Astrocyte (in vitro differentiated cells and primary cell): ENCODE measurements at regions not wholly inside any gene's neighbourhood (a gene's known extent, or its start where the extent isn't known, plus 50 kb on each side); places are given as distances from the start of the nearest gene placed in this dataset.

Experiments used
- DNase-seq: peaks from one replicate; pipeline ENCODE4 v3.0.0-alpha.2; 2010; ENCODE audit warnings: low read depth
- FAIRE-seq: peaks from 2 replicates; lab custom pipeline; 2011; peaks lifted over from hg19 to GRCh38; lab: Jason Lieb, UNC
- H2AFZ ChIP-seq: 2 replicates; pipeline ENCODE4 v1.6.0; 2012; ENCODE audit warnings: low read depth, low read length, inconsistent platforms
- H3K27ac ChIP-seq: 2 replicates; pipeline ENCODE4 v1.5.1; 2011; ENCODE audit warnings: low read depth, low read length, inconsistent platforms
- H3K27me3 ChIP-seq: 2 replicates; pipeline ENCODE4 v1.6.0; 2011; ENCODE audit warnings: low read length, inconsistent platforms; ENCODE audit not compliant: insufficient read depth
- H3K36me3 ChIP-seq: 2 replicates; pipeline ENCODE4 v1.5.1; 2011; ENCODE audit warnings: low read length, inconsistent platforms; ENCODE audit not compliant: insufficient read depth
- H3K4me1 ChIP-seq: 2 replicates; pipeline ENCODE4 v1.5.1; 2011; ENCODE audit warnings: low read length, inconsistent platforms; ENCODE audit not compliant: insufficient read depth
- H3K4me2 ChIP-seq: 2 replicates; pipeline ENCODE4 v1.6.0; 2012; ENCODE audit warnings: low read length, inconsistent platforms
- H3K4me3 ChIP-seq: 2 replicates; pipeline ENCODE4 v1.5.1; 2011; ENCODE audit warnings: low read depth, mild to moderate bottlenecking, low read length, inconsistent platforms; ENCODE audit not compliant: insufficient read depth
- H3K79me2 ChIP-seq: 2 replicates; pipeline ENCODE4 v1.6.0; 2012; ENCODE audit warnings: mild to moderate bottlenecking, low read length, inconsistent platforms; ENCODE audit not compliant: insufficient read depth
- H3K9ac ChIP-seq: 2 replicates; pipeline ENCODE4 v1.6.0; 2012; ENCODE audit warnings: mild to moderate bottlenecking, low read length, inconsistent platforms
- H3K9me3 ChIP-seq: 2 replicates; pipeline ENCODE4 v1.5.1; 2012; ENCODE audit warnings: low read depth, mild to moderate bottlenecking, low read length, inconsistent platforms; ENCODE audit not compliant: insufficient read depth
- H4K20me1 ChIP-seq: 2 replicates; pipeline ENCODE4 v1.6.0; 2012; ENCODE audit warnings: low read length, inconsistent platforms; ENCODE audit not compliant: insufficient read depth
- H3K27ac Mint-ChIP-seq: one replicate; pipeline ENCODE4 v1.8.0; 2021; ENCODE audit warnings: mild to moderate bottlenecking, mixed read lengths; ENCODE audit not compliant: unreplicated experiment
- H3K27me3 Mint-ChIP-seq: one replicate; pipeline ENCODE4 v1.8.0; 2021; ENCODE audit warnings: low read depth, mixed read lengths; ENCODE audit not compliant: unreplicated experiment
- H3K36me3 Mint-ChIP-seq: one replicate; pipeline ENCODE4 v1.8.0; 2021; ENCODE audit warnings: low read depth, mixed read lengths; ENCODE audit not compliant: unreplicated experiment
- H3K4me1 Mint-ChIP-seq: one replicate; pipeline ENCODE4 v1.8.0; 2021; ENCODE audit warnings: low read depth, mixed read lengths; ENCODE audit not compliant: unreplicated experiment
- H3K4me3 Mint-ChIP-seq: one replicate; pipeline ENCODE4 v1.8.0; 2021; ENCODE audit warnings: mild to moderate bottlenecking, moderate library complexity, mixed read lengths; ENCODE audit not compliant: unreplicated experiment
- H3K9me3 Mint-ChIP-seq: one replicate; pipeline ENCODE4 v1.8.0; 2021; ENCODE audit warnings: mild to moderate bottlenecking, mixed read lengths; ENCODE audit not compliant: unreplicated experiment
- EZH2 ChIP-seq: IDR thresholded peaks from 2 replicates; pipeline ENCODE4 v1.6.1; 2012; ENCODE audit warnings: mild to moderate bottlenecking, low read length, inconsistent platforms; ENCODE audit not compliant: insufficient read depth
- TF ChIP-seq, protein P1 (sequence below): IDR thresholded peaks from 2 replicates; pipeline ENCODE4 v1.5.1; 2011; ENCODE audit warnings: low read depth, mild to moderate bottlenecking, inconsistent platforms, low read length, moderate library complexity; ENCODE audit not compliant: insufficient read depth

- Mint-ChIP-seq H3K9me3 (peaks cover 24% of the 10 kb centered on the region), H3K27ac (no peak overlapping the region), H3K4me1 (peaks cover 15% of the 10 kb centered on the region), H3K27me3 (no peaks in the 10 kb centered on the region), H3K4me3 (no peak overlapping the region), H3K36me3 (peaks cover 5% of the 10 kb centered on the region)
- H3K9me3 ChIP-seq: peaks cover 19% of the 10 kb centered on the region
- H4K20me1 ChIP-seq: no peaks in the 10 kb centered on the region
- no peak overlapping the region for H2AFZ ChIP-seq
- no peak overlapping the region for H3K4me2 ChIP-seq
- H3K79me2 ChIP-seq: no peaks in the 10 kb centered on the region
- no peaks in the 10 kb centered on the region for H3K36me3 ChIP-seq
- DNase-seq (no peak), FAIRE-seq (no peak)
- H3K27ac ChIP-seq: no peak overlapping the region
- H3K4me1 ChIP-seq: no peaks in the 10 kb centered on the region
- TF ChIP-seq EZH2: no peak
- TF ChIP-seq, protein P1, sequence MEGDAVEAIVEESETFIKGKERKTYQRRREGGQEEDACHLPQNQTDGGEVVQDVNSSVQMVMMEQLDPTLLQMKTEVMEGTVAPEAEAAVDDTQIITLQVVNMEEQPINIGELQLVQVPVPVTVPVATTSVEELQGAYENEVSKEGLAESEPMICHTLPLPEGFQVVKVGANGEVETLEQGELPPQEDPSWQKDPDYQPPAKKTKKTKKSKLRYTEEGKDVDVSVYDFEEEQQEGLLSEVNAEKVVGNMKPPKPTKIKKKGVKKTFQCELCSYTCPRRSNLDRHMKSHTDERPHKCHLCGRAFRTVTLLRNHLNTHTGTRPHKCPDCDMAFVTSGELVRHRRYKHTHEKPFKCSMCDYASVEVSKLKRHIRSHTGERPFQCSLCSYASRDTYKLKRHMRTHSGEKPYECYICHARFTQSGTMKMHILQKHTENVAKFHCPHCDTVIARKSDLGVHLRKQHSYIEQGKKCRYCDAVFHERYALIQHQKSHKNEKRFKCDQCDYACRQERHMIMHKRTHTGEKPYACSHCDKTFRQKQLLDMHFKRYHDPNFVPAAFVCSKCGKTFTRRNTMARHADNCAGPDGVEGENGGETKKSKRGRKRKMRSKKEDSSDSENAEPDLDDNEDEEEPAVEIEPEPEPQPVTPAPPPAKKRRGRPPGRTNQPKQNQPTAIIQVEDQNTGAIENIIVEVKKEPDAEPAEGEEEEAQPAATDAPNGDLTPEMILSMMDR: no peak
- no peak overlapping the region for H3K9ac ChIP-seq
- H3K27me3 ChIP-seq: no peaks in the 10 kb centered on the region
- no peak overlapping the region for H3K4me3 ChIP-seq
These were observed 55.1 kb upstream of the NMD3 start for GRCh38 chr3:161166051-161166450.

DNA sequence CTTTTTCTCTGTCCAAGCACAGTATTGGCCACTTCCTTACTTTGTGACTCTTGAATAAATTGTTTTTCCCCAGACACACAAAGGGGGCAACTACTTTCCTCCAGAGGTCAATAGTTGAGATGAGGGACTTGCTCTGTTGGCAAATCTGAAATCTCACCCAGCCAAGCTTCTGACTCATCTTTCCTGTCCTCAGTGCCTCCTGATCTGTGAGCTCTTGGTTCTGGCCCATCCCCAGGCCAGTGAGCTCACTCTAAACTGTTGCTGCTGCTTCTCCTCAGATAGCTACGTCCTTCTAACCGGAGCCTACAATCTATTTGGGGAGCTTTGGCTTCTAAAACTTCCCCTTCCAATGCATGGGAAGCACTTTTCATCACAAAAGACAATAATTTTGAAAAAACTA lies 50.0 kb upstream of the NMD3 start:
- H3K27me3 Mint-ChIP-seq: no peaks in the 10 kb centered on the region
- DNase-seq (peak; percentile 90), FAIRE-seq (no peak)
- H3K79me2 ChIP-seq: no peaks in the 10 kb centered on the region
- no peaks in the 10 kb centered on the region for H3K36me3 Mint-ChIP-seq
- peaks cover 13% of the 10 kb centered on the region for H3K4me1 Mint-ChIP-seq
- no peak overlapping the region for H3K4me3 ChIP-seq
- no peak overlapping the region for H3K27ac ChIP-seq
- no peak for TF ChIP-seq EZH2
- TF ChIP-seq, protein P1: no peak
- no peaks in the 10 kb centered on the region for H3K36me3 ChIP-seq
- peak overlapping the region; percentile 58 for H3K27ac Mint-ChIP-seq
- H2AFZ ChIP-seq: no peak overlapping the region
- peaks cover 4% of the 10 kb centered on the region for H3K4me1 ChIP-seq
- no peak overlapping the region for H3K9ac ChIP-seq
- H3K27me3 ChIP-seq: no peaks in the 10 kb centered on the region
- no peak overlapping the region for H3K4me3 Mint-ChIP-seq
- peaks cover 2% of the 10 kb centered on the region for H3K9me3 Mint-ChIP-seq
- no peaks in the 10 kb centered on the region for H3K9me3 ChIP-seq
- peak overlapping the region; percentile 19 for H3K4me2 ChIP-seq
- no peaks in the 10 kb centered on the region for H4K20me1 ChIP-seq
